H9 (cell line): ENCODE measurements at regions not wholly inside any gene's neighbourhood (a gene's known extent, or its start where the extent isn't known, plus 50 kb on each side); places are given as distances from the start of the nearest gene placed in this dataset.

Experiments
- DNase-seq: peaks from one replicate; pipeline ENCODE4 v3.0.0-alpha.2; 2017
- H2AFZ ChIP-seq: one replicate; pipeline ENCODE4 v1.6.1; 2013; ENCODE audit warnings: mild to moderate bottlenecking, low read length, control low read depth, moderate library complexity
- H2AK5ac ChIP-seq: 2 replicates; pipeline ENCODE4 v1.6.1; 2013; ENCODE audit warnings: low read length, control low read depth, mixed read lengths; ENCODE audit not compliant: insufficient read length
- H2BK120ac ChIP-seq: one replicate; pipeline ENCODE4 v1.6.1; 2013; ENCODE audit warnings: low read depth, mild to moderate bottlenecking, low read length, control low read depth, inconsistent platforms; ENCODE audit not compliant: poor library complexity, severe bottlenecking
- H2BK12ac ChIP-seq: 2 replicates; pipeline ENCODE4 v1.6.1; 2013; ENCODE audit warnings: low read length, control low read depth, mixed read lengths, low read depth; ENCODE audit not compliant: insufficient read length
- H2BK15ac ChIP-seq: 2 replicates; pipeline ENCODE4 v1.6.1; 2013; ENCODE audit warnings: low read depth, low read length, control low read depth
- H2BK20ac ChIP-seq: one replicate; pipeline ENCODE4 v1.6.1; 2013; ENCODE audit warnings: low read depth, mild to moderate bottlenecking, low read length, control low read depth, inconsistent platforms; ENCODE audit not compliant: poor library complexity, severe bottlenecking
- H2BK5ac ChIP-seq: 2 replicates; pipeline ENCODE4 v1.6.1; 2013; ENCODE audit warnings: low read length, control low read depth, mixed read lengths; ENCODE audit not compliant: insufficient read length
- H3K14ac ChIP-seq: 2 replicates; pipeline ENCODE4 v1.6.1; 2013; ENCODE audit warnings: low read length, control low read depth; ENCODE audit not compliant: insufficient read depth
- H3K18ac ChIP-seq: 2 replicates; pipeline ENCODE4 v1.6.1; 2013; ENCODE audit warnings: low read depth, mild to moderate bottlenecking, mixed read lengths, low read length, control low read depth; ENCODE audit not compliant: insufficient read length
- H3K23ac ChIP-seq: 2 replicates; pipeline ENCODE4 v1.6.1; 2013; ENCODE audit warnings: low read length, control low read depth, mixed read lengths, low read depth; ENCODE audit not compliant: insufficient read length
- H3K23me2 ChIP-seq: 2 replicates; pipeline ENCODE4 v1.6.1; 2013; ENCODE audit warnings: low read depth, mild to moderate bottlenecking, mixed read lengths, low read length, control low read depth; ENCODE audit not compliant: insufficient read length, poor library complexity, severe bottlenecking
- H3K27ac ChIP-seq: 2 replicates; pipeline ENCODE4 v1.5.1; 2013; ENCODE audit warnings: low read length, control low read depth, mixed read lengths, low read depth; ENCODE audit not compliant: insufficient read length
- H3K27me3 ChIP-seq: 2 replicates; pipeline ENCODE4 v1.6.1; 2013; ENCODE audit warnings: low read length, control low read depth, inconsistent platforms; ENCODE audit not compliant: insufficient read depth
- H3K4ac ChIP-seq: 2 replicates; pipeline ENCODE4 v1.6.1; 2013; ENCODE audit warnings: low read depth, mild to moderate bottlenecking, control low read depth, inconsistent platforms, low read length, moderate library complexity
- H3K4me1 ChIP-seq: 2 replicates; pipeline ENCODE4 v1.6.1; 2013; ENCODE audit warnings: low read length, control low read depth, inconsistent platforms; ENCODE audit not compliant: insufficient read depth
- H3K4me2 ChIP-seq: 2 replicates; pipeline ENCODE4 v1.6.1; 2013; ENCODE audit warnings: low read length, control low read depth, mixed read lengths; ENCODE audit not compliant: insufficient read length, insufficient read depth
- H3K56ac ChIP-seq: 2 replicates; pipeline ENCODE4 v1.6.1; 2013; ENCODE audit warnings: low read depth, mild to moderate bottlenecking, mixed read lengths, low read length, control low read depth; ENCODE audit not compliant: insufficient read length
- H3K79me1 ChIP-seq: 2 replicates; pipeline ENCODE4 v1.6.1; 2013; ENCODE audit warnings: low read depth, mild to moderate bottlenecking, moderate library complexity, low read length, control low read depth, inconsistent platforms; ENCODE audit not compliant: insufficient read depth, poor library complexity, severe bottlenecking
- H3K79me2 ChIP-seq: 2 replicates; pipeline ENCODE4 v1.6.1; 2013; ENCODE audit warnings: low read length, control low read depth, inconsistent platforms; ENCODE audit not compliant: insufficient read depth
- H3K9ac ChIP-seq: 2 replicates; pipeline ENCODE4 v1.6.1; 2013; ENCODE audit warnings: low read length, control low read depth, mixed read lengths; ENCODE audit not compliant: insufficient read length; ENCODE audit errors: extremely low read depth
- H3K9me3 ChIP-seq: one replicate; pipeline ENCODE4 v1.6.1; 2013; ENCODE audit warnings: low read depth, low read length, inconsistent platforms; ENCODE audit not compliant: control insufficient read depth
- H3T11ph ChIP-seq: one replicate; pipeline ENCODE4 v1.6.1; 2013; ENCODE audit warnings: mild to moderate bottlenecking, low read length, control low read depth, inconsistent platforms
- H4K20me1 ChIP-seq: one replicate; pipeline ENCODE4 v1.6.1; 2013; ENCODE audit not compliant: control insufficient read depth, insufficient read length, insufficient read depth
- H4K5ac ChIP-seq: 2 replicates; pipeline ENCODE4 v1.6.1; 2013; ENCODE audit warnings: low read depth, mild to moderate bottlenecking, mixed read lengths, low read length, control low read depth; ENCODE audit not compliant: insufficient read length
- H4K8ac ChIP-seq: replicated peaks from 2 replicates; pipeline ENCODE4 v1.6.1; 2013; ENCODE audit warnings: low read length, control low read depth, mixed read lengths, low read depth; ENCODE audit not compliant: insufficient read length
- H4K91ac ChIP-seq: 2 replicates; pipeline ENCODE4 v1.6.1; 2013; ENCODE audit warnings: low read depth, mild to moderate bottlenecking, moderate library complexity, mixed read lengths, low read length, control low read depth; ENCODE audit not compliant: insufficient read length
- H3K27ac Mint-ChIP-seq, 3 experiments: 2 replicates in 2 of 3; 3 replicates in 1 of 3; pipeline ENCODE4 v1.8.0; 2020 to 2021; ENCODE audit warnings: mixed read lengths in 3 of 3, mild to moderate bottlenecking in 1 of 3, moderate library complexity in 1 of 3
- H3K27me3 Mint-ChIP-seq: 2 replicates; pipeline ENCODE4 v1.8.0; 2021; ENCODE audit warnings: low read depth, mild to moderate bottlenecking, moderate library complexity, mixed read lengths
- H3K36me3 Mint-ChIP-seq, 3 experiments: 2 replicates in 2 of 3; 3 replicates in 1 of 3; pipeline ENCODE4 v1.8.0; 2020 to 2021; ENCODE audit warnings: low read depth in 3 of 3, mixed read lengths in 3 of 3; ENCODE audit not compliant: insufficient read depth in 1 of 3
- H3K4me1 Mint-ChIP-seq, 2 experiments: 2 replicates each; pipeline ENCODE4 v1.8.0; 2020; ENCODE audit warnings: mixed read lengths in 2 of 2
- H3K4me3 Mint-ChIP-seq, 2 experiments: 2 replicates in 1 of 2; 3 replicates in 1 of 2; pipeline ENCODE4 v1.8.0; 2020 to 2021; ENCODE audit warnings: mild to moderate bottlenecking in 2 of 2, mixed read lengths in 2 of 2, moderate library complexity in 1 of 2
- H3K9me3 Mint-ChIP-seq, 2 experiments: 2 replicates in 1 of 2; 3 replicates in 1 of 2; pipeline ENCODE4 v1.8.0; 2020; ENCODE audit warnings: mild to moderate bottlenecking in 2 of 2, mixed read lengths in 2 of 2, moderate library complexity in 1 of 2
- CTCF ChIP-seq: fragments of 200-600 bp; sonication (generic); conservative IDR thresholded peaks from 3 replicates; pipeline ENCODE4 v1.8.0; 2021; ENCODE audit warnings: antibody characterized with exemption, mild to moderate bottlenecking
- WGBS: extraction: QIAGEN DNeasy Blood & Tissue Kit; methylation state at CpG from one replicate; pipeline ENCODE4 v1.1.7; 2013; ENCODE audit warnings: missing lambda C conversion rate, low lambda C conversion rate, mixed read lengths; ENCODE audit not compliant: insufficient read length; ENCODE audit errors: extremely low coverage; 5-methylcytosine and 5-hydroxymethylcytosine counted together

- H3K23me2 ChIP-seq: no peaks in the 10 kb centered on the region
- H2BK20ac ChIP-seq: no peak overlapping the region
- no peak overlapping the region for H2BK120ac ChIP-seq
- no peak overlapping the region for H3K9ac ChIP-seq
- peak overlapping the region in 1 of 3 experiments; percentile 63; a peak in 1 of 7 replicates for H3K27ac Mint-ChIP-seq
- DNase-seq: no peak
- no peak overlapping the region for H2BK12ac ChIP-seq
- H2AK5ac ChIP-seq: no peak overlapping the region
- H4K8ac ChIP-seq: no peak overlapping the region
- no peak overlapping the region for H2BK15ac ChIP-seq
- no peak overlapping the region for H3K4ac ChIP-seq
- no peaks in the 10 kb centered on the region for H4K20me1 ChIP-seq
- no peak overlapping the region for H3K4me3 Mint-ChIP-seq
- no peak overlapping the region for H3K4me2 ChIP-seq
- peaks cover 2% of the 10 kb centered on the region for H3K9me3 ChIP-seq
- TF ChIP-seq CTCF: no peak
- H3K14ac ChIP-seq: no peak overlapping the region; the same call in 1 of the 2 replicates
- H4K91ac ChIP-seq: no peak overlapping the region
- no peak overlapping the region for H3K23ac ChIP-seq
- H2AFZ ChIP-seq: no peak overlapping the region
- peaks cover 0 to 7% (median 4%) of the 10 kb centered on the region in 3 experiments; a peak in 5 of 7 replicates for H3K36me3 Mint-ChIP-seq
- no peak overlapping the region for H4K5ac ChIP-seq
- H3K79me1 ChIP-seq: no peaks in the 10 kb centered on the region
- H3K27me3 ChIP-seq: no peaks in the 10 kb centered on the region
- H3K27me3 Mint-ChIP-seq: peaks cover 6% of the 10 kb centered on the region
- H3K27ac ChIP-seq: no peak overlapping the region
- peaks cover 5 to 8% of the 10 kb centered on the region in 2 experiments for H3K9me3 Mint-ChIP-seq
- H3K56ac ChIP-seq: no peak overlapping the region
- H3K4me1 Mint-ChIP-seq: peaks cover 3% of the 10 kb centered on the region in 2 experiments; a peak in 3 of 4 replicates
- H3T11ph ChIP-seq: no peak overlapping the region
- no peaks in the 10 kb centered on the region for H3K79me2 ChIP-seq
- no peak overlapping the region for H2BK5ac ChIP-seq
- no CpG with 5 or more reads among the region's 4 CpGs for WGBS
- H3K18ac ChIP-seq: no peak overlapping the region
- no peaks in the 10 kb centered on the region for H3K4me1 ChIP-seq
Observed at GRCh38 chr17:31657876-31658275, 201.2 kb downstream of the COPRS start.
